HG02642 (cell line): ENCODE measurements at regions not wholly inside any gene's neighbourhood (a gene's known extent, or its start where the extent isn't known, plus 50 kb on each side); places are given as distances from the start of the nearest gene placed in this dataset.
"Not testable (repeated sequence)": the region's sequence is repeated elsewhere in the genome, so short reads cannot be mapped to it uniquely, and the experiment has no call there.

Source experiments
- ATAC-seq: cut with Tn5 transposase; IDR thresholded peaks from one replicate; pipeline ENCODE4 v1.9.1; 2021; ENCODE audit warnings: mild to moderate bottlenecking; ENCODE audit not compliant: unreplicated experiment, poor library complexity

DNA sequence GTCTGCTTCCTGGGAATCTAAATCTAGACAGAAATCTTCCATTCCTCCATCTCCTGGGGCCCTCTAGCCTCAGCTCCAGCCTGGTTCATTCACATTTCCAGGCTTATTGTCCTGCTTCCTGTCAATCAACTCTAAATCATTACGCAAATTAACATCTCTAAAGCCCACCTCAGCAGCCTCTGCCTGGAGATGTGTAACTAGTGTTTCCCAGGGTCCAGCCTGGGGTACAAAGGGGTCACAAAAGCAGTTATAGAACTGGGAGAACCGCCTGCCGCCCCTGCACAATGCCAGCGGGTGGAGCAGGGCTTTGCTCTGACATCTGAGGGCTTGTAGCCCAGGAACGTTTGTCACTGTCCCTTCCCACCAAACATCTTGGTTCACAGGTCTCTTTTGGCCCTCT is 373.5 kb downstream of the RRAGC start:
- no peak for ATAC-seq

- no peak for ATAC-seq
These were observed 377.4 kb downstream of the RRAGC start for GRCh38 chr1:38481871-38482826.

DNA sequence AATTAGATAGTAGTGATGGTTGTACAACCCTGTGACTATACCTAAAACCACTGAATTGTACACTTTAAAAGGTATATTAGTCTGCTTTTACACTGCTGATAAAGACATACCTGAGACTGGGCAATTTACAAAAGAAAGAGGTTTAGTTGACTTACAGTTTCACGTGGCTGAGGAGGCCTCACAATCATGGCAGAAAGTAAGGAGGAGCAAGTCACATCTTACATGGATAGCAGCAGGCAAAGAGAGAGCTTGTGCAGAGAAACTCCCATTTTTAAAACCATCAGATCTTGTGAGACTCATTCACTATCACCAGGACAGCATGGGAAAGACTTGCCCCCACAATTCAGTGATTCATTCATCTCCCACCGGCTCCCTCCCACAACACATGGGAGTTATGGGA is 379.9 kb downstream of the RRAGC start:
- not testable (repeated sequence) for ATAC-seq

GRCh38 chr1:38477811-38478210 is 381.8 kb downstream of the RRAGC start:
- ATAC-seq, result no peak

DNA sequence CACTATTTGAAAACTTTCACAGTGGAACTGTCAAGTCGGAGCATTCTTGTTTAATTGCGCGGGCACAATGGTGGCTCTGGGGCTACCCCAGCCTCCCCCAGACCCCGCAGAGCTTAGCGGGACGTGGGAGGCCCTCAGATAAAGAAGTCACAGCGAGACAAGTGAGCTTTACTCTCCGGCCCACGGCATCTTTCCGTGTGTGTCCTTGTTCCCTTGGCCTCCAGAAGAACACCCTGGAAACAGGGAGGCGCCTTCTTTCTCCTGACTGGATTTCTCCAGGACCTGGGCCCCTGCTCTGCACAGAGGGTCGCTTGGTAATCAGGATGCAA is 382.8 kb downstream of the RRAGC start:
- no peak for ATAC-seq

GRCh38 chr1:38476111-38476849 is 383.3 kb downstream of the RRAGC start:
- ATAC-seq, result no peak

GRCh38 chr1:38475624-38476005 is 384.0 kb downstream of the RRAGC start:
- ATAC-seq, result peak; percentile 2

DNA sequence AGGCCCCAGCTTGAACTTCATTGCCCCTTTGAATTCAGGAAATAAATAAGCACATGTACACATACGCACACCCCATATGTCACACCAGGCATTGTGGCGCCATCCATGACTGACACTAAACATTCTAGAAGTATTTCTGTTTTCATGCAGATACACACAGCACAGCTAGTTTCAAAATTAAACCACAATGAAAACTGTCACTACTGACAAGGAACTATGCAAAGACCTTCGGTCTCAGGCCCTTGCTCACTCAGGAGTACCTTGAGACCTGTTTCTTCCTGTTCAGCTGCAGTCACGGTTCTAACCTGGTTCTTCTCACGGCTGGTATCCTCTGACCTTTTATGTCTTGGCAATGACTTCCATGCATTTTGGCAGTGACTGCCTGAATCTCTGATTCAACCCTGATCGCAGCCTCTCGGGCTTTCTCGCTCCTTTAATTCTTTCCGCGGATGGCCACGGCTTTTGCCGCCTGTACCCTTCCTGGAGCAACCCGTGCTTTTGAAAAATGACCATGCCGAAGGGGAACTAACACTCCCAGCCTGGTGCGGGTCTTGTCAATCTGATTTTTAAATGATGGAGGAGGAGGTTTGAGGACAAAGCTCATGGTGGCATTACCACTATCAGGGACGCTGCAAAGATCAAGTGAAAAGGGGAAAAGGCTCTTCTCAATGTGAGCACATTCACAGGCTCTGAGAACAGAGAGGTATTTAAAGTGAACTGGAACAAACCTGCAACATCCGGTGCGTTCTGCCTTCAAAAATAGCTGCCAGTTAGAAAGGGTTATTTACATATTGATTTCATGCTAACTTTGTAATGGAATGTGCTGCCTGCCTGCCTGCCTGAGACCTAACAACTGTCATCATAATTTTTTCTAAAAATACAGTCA is 384.6 kb downstream of the RRAGC start:
- ATAC-seq, result peak; percentile 80

DNA sequence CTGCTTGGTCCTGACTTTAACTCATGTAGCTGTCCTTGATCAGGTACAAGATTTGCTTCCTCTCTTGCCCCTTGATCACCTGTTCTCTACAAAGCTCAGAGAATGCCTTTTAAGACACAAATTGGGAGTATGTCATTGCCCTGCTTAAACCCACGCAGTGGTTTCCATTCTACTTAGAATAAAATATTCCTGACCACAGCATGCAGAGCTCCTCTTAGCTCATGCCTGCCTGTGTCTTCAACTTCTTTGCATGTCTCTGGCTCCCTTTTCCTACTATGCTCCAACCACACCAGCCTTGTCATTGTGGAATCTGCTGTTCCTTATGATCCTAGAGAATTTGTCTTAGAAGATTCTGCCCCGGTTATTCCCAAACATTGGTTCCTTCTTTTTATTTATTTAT is 393.1 kb downstream of the RRAGC start:
- no peak for ATAC-seq

DNA sequence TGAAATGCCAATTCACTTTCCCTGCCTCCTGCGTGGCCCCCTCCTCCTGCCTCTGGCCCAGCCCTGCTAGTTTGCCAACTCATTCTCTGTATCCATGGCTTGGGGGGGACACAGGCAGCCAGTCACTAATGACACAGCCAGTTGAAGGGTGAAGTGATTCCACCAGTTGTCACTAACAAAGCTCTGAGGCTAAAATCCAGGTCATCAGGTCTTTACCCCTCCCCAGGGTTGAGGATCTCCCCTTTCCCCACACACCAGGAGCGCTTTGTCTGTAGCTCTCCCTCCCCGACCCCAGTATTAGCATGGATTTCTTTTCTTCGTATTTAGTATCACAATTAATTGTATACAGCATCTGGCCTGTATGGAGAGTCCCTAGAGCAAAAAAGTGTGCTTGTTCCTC is 394.1 kb downstream of the RRAGC start:
- no peak for ATAC-seq

- ATAC-seq, result no peak
These were observed 395.4 kb downstream of the RRAGC start for GRCh38 chr1:38464071-38464661.

DNA sequence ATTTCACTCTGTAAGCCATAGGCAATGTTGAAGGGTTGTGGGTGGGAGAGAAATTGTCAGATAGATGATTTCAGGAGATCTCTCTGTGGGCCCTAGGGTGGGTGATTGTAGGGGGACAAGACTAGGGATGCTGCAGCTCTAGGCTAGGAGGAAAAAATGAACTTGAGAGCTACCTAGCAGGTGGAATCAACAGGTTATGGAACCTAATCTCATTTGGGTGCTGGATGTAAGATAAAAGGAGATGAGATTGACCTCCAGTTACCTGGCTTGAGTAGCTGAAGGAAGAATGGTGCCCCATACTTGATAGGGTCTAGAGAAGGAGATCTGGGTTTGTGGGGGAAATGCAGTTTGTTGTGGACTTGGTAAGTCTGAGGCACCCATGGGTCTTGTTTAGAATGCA is 396.5 kb downstream of the RRAGC start:
- no peak for ATAC-seq

DNA sequence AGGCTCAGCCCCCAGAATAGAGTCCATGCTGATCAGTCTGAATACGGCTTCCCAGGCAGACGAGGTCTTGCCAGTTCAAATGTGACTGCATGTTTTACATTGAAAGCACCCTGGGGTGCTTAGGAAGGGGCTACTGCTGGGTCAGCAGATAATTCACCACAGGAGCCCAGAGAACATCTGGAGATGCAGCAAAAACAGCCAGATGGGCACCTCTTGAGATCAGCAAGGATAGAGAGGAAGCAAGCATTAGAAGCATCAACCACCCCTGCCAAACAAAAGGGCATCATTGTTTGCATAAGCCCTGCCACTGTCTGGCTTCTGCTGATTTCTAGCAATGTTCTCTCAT is 403.1 kb downstream of the RRAGC start:
- no peak for ATAC-seq

DNA sequence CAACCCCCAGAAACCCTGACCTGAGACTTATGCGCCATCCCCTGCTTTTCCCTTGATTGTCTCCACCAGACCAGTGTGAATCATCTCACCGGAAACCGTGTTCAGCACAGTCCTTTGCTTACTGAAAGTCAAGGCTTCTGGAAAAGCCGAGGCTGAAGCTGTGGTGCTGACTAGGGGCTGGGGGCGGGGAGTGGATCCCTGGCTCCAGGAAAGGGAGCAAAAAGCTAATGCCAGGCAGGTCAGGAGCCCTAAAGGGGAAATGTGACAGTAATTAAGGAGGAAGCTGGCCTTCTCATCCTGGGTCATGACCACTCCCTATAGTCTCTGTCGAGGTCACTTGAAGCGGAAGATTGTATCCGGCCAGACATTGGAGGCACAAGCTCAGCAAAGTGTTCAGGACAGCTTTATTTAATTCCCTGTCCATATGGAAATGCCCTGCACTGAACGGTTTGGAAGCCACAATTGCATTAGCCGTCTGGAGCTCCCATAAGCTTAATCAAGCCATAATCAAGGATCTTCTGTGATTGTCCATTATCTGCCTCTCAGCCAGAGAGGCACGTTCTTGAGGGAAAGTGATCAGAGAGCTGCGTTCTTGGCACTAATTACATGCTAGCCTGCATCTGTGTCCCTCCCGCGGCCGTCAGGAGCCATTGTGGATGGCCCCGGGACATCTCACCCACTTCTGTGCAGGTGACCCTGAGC is 403.6 kb downstream of the RRAGC start:
- no peak for ATAC-seq

GRCh38 chr1:38454749-38455441 is 404.7 kb downstream of the RRAGC start:
- no peak for ATAC-seq

- no peak for ATAC-seq
These were observed 405.3 kb downstream of the RRAGC start for GRCh38 chr1:38454236-38454635.

GRCh38 chr1:38452246-38452645 is 405.7 kb upstream of the POU3F1 start:
- no peak for ATAC-seq

GRCh38 chr1:38451541-38451993 is 405.0 kb upstream of the POU3F1 start:
- ATAC-seq, result no peak

GRCh38 chr1:38448893-38449292 is 402.3 kb upstream of the POU3F1 start:
- ATAC-seq, result no peak
